Adrenal gland (tissue), 5 donors: ENCODE measurements at regions not wholly inside any gene's neighbourhood (a gene's known extent, or its start where the extent isn't known, plus 50 kb on each side); places are given as distances from the start of the nearest gene placed in this dataset.

Source experiments
- POLR2A ChIP-seq, 2 donors: fragments of 450-650 bp; IDR thresholded peaks; one replicate each; pipeline ENCODE4 v1.6.1; 2017; ENCODE audit warnings: antibody characterized with exemption in 2 of 2, mild to moderate bottlenecking in 2 of 2, moderate library complexity in 1 of 2
- TF ChIP-seq, protein P1 (sequence below), 6 experiments: fragments of 450-650 bp in 4 of 6; fragments of 200-600 bp in 2 of 6; sonication (generic) in 1 of 6; IDR thresholded peaks; 1 replicate in 5 of 6; 2 replicates in 1 of 6; pipeline versions ENCODE4 v1.5.1 to v1.8.0; 2016 to 2021; ENCODE audit warnings: antibody characterized with exemption in 6 of 6, mild to moderate bottlenecking in 2 of 6, moderate library complexity in 1 of 6
- donor health status: DM: no; HTN: no; CAD: no.

DNA sequence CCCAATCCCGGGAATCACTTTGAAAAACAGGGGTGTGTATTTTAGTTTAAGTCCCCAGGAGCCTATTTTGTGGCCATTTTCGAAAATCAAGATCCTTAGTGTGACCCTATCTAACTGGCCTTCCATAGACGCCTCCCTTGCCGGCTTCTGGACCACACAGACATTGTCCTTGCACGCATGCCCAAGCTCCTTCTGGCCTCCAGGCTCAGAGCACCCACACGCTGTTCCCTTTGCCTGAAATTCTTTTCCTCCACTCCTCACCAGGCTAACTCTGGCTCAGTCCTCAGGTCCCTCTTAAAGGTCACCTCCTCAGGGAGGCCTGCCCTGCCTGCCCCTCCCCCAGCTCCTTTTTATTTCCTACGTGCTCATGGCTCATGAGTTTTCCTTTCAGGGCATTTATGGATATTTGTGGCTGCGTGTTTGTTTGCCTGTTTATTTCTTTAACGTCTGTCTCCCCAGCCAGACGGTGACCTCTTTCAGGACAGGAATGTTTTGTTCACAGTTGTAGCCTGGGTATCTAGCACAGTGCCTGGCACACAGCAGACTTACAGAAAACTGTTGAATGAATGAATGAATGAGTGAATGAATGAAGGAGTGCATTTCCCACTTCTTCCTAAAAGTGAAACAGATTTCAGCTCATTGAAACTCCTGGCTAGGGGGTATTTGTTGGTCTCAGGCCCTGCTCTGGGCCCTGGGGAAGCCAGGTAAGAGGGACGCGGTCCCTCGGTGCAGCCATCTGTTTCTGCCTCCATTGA is 79.1 kb upstream of the IER5L start:
- TF ChIP-seq, protein P1, sequence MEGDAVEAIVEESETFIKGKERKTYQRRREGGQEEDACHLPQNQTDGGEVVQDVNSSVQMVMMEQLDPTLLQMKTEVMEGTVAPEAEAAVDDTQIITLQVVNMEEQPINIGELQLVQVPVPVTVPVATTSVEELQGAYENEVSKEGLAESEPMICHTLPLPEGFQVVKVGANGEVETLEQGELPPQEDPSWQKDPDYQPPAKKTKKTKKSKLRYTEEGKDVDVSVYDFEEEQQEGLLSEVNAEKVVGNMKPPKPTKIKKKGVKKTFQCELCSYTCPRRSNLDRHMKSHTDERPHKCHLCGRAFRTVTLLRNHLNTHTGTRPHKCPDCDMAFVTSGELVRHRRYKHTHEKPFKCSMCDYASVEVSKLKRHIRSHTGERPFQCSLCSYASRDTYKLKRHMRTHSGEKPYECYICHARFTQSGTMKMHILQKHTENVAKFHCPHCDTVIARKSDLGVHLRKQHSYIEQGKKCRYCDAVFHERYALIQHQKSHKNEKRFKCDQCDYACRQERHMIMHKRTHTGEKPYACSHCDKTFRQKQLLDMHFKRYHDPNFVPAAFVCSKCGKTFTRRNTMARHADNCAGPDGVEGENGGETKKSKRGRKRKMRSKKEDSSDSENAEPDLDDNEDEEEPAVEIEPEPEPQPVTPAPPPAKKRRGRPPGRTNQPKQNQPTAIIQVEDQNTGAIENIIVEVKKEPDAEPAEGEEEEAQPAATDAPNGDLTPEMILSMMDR (IDR thresholded peaks at IDR 0.05), result no peak
- no peak for TF ChIP-seq POLR2A (IDR thresholded peaks at IDR 0.05)
